Coronary artery (tissue), 2 donors: ENCODE measurements at regions not wholly inside any gene's neighbourhood (a gene's known extent, or its start where the extent isn't known, plus 50 kb on each side); places are given as distances from the start of the nearest gene placed in this dataset.

Experiments
- DNase-seq: peaks from one replicate; pipeline ENCODE4 v3.0.0-alpha.2; 2017; ENCODE audit warnings: low spot score
- H3K27ac ChIP-seq, 2 donors: fragments of 200-600 bp; sonication (generic); one replicate each; pipeline ENCODE4 v1.5.1; 2016 to 2019
- H3K4me3 ChIP-seq: fragments of 200-600 bp; sonication (generic); 2 replicates; pipeline ENCODE4 v1.5.1; 2016; ENCODE audit warnings: mild to moderate bottlenecking, moderate library complexity
- TF ChIP-seq, protein P1 (sequence below): fragments of 200-600 bp; sonication (generic); IDR thresholded peaks from one replicate; pipeline ENCODE4 v1.5.1; 2019; ENCODE audit warnings: antibody characterized with exemption

GRCh38 chr4:187786190-187786589 lies 209.4 kb upstream of the ZFP42 start:
- DNase-seq = no peak
- TF ChIP-seq, protein P1, sequence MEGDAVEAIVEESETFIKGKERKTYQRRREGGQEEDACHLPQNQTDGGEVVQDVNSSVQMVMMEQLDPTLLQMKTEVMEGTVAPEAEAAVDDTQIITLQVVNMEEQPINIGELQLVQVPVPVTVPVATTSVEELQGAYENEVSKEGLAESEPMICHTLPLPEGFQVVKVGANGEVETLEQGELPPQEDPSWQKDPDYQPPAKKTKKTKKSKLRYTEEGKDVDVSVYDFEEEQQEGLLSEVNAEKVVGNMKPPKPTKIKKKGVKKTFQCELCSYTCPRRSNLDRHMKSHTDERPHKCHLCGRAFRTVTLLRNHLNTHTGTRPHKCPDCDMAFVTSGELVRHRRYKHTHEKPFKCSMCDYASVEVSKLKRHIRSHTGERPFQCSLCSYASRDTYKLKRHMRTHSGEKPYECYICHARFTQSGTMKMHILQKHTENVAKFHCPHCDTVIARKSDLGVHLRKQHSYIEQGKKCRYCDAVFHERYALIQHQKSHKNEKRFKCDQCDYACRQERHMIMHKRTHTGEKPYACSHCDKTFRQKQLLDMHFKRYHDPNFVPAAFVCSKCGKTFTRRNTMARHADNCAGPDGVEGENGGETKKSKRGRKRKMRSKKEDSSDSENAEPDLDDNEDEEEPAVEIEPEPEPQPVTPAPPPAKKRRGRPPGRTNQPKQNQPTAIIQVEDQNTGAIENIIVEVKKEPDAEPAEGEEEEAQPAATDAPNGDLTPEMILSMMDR = no peak
- H3K4me3 ChIP-seq = no peak overlapping the region
- H3K27ac ChIP-seq = no peak overlapping the region

DNA sequence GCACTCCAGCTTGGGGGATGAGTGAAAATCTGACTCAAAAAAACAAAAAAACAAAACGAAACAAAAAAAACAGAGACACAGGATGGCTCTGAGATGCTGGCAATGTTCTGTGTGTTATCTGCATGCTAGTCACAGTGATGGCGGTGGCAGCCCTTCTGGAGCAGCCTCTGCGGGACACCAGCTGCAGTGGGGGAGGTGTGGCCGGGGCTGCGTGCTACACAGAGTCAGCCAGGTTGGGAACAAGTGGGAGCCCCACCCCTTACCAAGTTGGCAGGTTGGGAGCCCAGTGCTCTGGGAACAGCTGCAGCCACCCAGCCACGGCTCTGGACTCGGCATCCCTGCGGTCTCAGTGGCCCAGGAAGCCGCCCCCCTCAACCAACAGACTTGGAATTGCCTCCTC lies 206.5 kb upstream of the ZFP42 start:
- H3K27ac ChIP-seq = no peak overlapping the region
- TF ChIP-seq, protein P1 = no peak
- no peak for DNase-seq
- H3K4me3 ChIP-seq = no peak overlapping the region

DNA sequence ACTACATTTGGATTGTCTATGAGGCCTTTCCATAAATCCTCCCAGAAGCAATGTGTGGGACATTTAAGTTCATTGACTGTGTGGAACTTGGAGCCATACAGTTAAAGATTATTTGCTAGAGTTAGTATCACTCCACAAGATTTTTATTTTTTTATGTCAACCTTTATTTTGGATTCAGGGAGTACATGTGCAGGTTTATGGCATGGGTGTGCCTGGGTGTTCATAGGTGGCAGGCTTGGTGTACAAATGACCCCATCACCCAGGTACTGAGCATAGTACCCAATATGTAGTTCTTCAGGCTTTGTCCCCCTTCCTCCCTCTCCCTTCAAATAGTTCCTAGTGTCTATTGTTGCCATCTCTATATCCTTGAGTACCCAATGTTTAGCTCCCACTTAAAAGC lies 199.8 kb upstream of the ZFP42 start:
- TF ChIP-seq, protein P1 = no peak
- no peak for DNase-seq

DNA sequence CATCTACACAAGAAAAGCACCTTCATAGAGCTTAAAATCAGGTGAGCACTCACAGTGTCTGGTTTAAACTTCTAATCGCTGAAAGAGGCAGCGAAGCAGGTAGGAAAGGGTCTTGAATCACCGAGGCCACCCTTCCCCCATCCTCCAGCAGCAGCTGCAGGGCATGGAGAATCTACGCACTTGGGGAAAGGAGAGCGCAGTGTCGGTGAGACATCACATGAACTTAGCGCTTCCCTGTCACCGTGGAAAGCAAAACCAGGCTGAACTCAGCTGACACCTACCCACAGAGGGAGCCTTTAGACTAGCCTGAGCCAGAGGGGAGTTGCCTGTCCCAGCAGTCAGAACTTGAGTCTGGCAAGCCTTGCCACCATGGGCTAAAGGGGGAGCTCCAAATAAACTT lies 197.2 kb upstream of the ZFP42 start:
- H3K4me3 ChIP-seq = no peak overlapping the region
- TF ChIP-seq, protein P1 = no peak
- no peak for DNase-seq
- H3K27ac ChIP-seq = no peak overlapping the region

More for the DNA sequence above, 199.8 kb upstream of the ZFP42 start:
- Histone ChIP-seq H3K27ac (no peak overlapping the region), H3K4me3 (no peak overlapping the region)

DNA sequence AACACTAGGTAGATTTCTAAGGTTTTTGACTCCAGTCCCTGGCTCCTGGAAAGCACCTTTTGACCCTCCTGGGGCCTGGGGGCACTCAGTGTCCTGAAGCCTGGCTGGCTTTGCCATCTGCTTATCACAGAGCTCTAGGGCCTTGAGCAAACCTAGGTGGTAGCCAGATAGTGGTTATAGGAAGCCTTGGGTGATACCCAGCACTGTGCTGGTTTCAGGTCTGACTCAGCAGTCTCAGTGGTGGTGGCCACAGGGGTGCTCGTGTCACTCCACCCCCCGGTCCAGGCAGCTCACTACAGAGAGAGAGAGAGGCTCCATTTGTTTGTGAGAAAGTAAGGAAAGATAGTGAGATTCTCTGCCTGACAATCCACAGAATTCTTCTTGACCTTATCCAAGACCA lies 195.8 kb upstream of the ZFP42 start:
- H3K27ac ChIP-seq = no peak overlapping the region
- no peak overlapping the region for H3K4me3 ChIP-seq
- TF ChIP-seq, protein P1 = no peak
- DNase-seq = no peak

DNA sequence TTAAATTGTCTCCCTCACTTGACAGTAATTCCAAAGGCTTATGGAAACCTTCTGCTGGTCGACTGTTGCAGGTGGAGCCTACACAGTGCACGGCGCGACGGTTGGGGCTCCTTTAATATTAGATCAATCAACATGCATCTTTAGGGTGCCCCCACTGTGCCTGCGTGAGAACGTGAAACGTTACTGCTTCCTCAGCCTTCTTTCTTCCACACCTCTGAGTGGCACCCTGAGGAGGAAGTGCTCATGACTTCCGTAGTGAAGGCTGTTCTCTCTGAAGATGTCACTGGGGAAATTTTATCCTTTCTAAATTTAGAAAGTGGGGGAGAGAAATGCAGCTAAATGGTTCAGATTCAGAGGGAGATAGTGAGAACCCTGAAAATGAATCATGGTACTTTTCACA lies 184.0 kb upstream of the ZFP42 start:
- Histone ChIP-seq H3K4me3 (no peak overlapping the region), H3K27ac (no peak overlapping the region)
- TF ChIP-seq, protein P1 = no peak
- no peak for DNase-seq

DNA sequence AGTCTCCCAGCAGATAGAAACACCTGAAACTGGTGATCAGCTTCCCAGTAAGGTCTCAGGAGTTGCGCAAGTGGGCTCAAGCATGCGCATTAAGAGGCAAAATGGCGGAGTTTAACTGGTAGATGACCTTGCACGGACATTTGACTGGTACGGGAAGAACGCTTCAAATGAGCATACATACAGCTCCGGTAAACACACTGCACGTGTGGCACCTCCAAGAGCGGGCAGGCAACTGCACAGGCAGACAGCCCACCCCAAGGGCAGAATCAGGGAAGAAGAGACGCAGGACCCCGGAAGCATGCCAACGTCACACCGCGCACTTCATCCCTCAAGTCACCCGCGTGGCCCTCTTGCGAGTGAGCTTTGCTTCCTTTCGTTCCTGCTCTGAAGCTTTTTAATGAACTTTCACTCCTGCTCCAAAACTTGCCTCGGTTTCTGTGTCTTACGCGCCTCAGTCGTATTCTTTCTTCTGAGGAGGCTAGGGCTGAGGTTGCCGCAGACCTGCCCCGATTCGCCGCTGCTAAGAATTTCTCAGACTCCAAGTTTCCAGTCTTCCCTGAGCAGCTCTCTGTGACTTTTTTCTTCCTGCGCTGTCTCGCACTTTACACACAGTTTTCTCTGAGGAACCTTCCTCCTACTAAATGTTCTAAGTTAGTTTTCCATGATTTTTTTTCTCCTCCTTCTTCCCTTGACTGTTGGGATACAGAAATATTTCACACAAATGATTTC lies 180.7 kb upstream of the ZFP42 start:
- TF ChIP-seq, protein P1 = no peak
- Histone ChIP-seq H3K4me3 (no peak overlapping the region), H3K27ac (no peak overlapping the region)
- DNase-seq = no peak
